ENCODE measurements at regions not wholly inside any gene's neighbourhood (a gene's known extent, or its start where the extent isn't known, plus 50 kb on each side); places are given as distances from the start of the nearest gene placed in this dataset.

- DNase-seq: no peak
Measured at GRCh38 chr4:11904846-11905739, 476.4 kb upstream of the HS3ST1 start.

- peak in 3 of 4 experiments; percentile 3 to 20 (median 6) for DNase-seq
Measured at GRCh38 chr4:11904117-11904535, 475.4 kb upstream of the HS3ST1 start.

DNA sequence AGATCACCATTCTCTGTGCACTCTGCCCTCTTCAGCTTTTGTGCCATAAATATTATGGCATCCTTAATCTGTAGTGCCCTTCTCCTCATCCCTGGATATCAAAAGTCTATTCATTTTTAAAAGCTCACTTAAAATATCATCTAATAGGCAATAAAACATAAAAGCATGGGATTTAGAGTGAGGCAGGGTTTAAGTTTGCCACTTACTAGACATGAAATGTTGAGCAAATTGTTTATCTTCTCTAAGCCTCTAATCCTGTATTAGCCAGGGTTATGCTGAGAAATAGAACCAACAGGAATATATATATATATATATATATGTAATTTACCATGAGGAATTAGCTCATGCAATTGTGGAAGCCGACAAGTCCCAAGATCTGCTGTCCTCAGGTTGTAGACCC lies 472.4 kb upstream of the HS3ST1 start:
- no peak for DNase-seq

DNA sequence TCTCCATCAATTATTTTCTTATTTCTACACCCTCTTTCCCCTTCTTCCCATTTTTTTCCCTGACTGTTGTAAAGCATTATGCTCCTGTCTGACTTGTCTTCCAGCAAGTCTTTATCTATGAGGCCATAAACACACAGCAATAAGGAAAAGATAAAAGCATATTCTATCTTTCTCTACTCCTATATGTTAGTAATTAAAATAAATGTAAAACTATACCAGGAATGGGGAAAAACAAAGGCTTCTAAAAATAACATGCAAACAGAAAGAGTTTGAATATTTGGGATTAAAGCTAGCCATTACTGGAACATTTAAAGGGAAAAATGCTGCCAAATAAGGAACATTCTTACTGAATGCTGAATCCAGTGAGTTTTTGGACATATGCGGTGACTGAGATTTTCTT lies 471.7 kb upstream of the HS3ST1 start:
- no peak for DNase-seq

DNA sequence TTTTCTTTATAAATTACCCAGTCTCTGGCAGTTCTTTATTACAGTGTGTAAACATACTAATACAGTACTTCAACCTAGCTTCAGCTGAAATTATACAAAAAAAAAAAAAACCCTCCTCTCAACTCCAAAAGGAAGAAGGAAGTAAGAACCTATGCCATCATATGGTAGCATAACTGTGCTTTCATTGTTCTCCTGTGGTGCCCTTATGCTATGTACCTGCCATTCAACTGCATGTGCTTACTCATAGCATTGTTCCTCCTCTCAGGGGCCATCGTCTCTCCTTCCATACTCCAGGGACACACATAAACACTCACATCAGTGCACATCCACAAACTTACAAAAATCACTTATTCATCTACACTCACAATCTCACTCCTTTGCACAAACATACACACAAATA lies 470.1 kb upstream of the HS3ST1 start:
- DNase-seq: no peak

DNA sequence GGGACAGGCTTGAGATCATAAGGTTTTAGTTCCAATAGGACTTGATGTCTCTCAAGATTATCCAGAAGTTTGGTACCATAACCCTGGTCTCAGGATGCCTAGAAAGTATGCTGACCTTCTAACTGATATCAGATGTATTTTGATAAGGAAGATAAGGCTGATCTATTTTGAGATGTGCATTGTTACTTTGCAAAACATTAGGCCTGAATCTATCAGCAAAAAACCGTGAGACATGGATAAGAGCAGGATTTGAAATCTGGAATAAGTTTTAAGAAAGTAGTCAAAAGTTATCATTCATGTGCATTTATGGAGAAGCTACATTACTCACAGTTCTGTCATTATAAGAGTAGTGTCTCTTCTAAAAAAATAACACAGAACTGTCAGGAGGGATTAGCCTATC lies 467.1 kb upstream of the HS3ST1 start:
- no peak for DNase-seq

GRCh38 chr4:11894977-11895376 lies 466.3 kb upstream of the HS3ST1 start:
- DNase-seq: no peak

- no peak for DNase-seq
Measured at GRCh38 chr4:11894221-11894620, 465.5 kb upstream of the HS3ST1 start.

DNA sequence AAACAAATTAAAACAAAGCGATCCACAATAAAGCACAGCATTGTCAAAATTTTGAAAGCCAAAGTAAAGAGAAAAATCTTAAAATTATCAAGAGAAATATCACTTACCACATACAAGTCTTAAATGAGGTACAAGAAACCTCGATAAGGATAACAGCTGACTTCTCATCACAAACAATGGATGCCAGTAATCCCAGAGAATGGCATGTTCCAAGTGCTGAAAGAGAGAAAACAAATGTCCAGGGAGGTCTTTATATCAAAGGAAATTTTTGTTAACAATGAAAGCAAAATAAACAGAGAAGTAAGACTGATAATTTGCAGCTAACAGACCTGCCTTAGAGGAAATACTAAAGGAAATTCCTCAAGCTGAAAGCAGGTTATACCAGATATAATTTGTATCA lies 460.4 kb upstream of the HS3ST1 start:
- DNase-seq: no peak

GRCh38 chr4:11881947-11882346 lies 453.3 kb upstream of the HS3ST1 start:
- no peak for DNase-seq

- no peak for DNase-seq
Measured at GRCh38 chr4:11881364-11881763, 452.7 kb upstream of the HS3ST1 start.

- DNase-seq: no peak
Measured at GRCh38 chr4:11878241-11878640, 449.5 kb upstream of the HS3ST1 start.

GRCh38 chr4:11876104-11876503 lies 447.4 kb upstream of the HS3ST1 start:
- DNase-seq: no peak

- no peak for DNase-seq
Measured at GRCh38 chr4:11869191-11869870, 440.6 kb upstream of the HS3ST1 start.

DNA sequence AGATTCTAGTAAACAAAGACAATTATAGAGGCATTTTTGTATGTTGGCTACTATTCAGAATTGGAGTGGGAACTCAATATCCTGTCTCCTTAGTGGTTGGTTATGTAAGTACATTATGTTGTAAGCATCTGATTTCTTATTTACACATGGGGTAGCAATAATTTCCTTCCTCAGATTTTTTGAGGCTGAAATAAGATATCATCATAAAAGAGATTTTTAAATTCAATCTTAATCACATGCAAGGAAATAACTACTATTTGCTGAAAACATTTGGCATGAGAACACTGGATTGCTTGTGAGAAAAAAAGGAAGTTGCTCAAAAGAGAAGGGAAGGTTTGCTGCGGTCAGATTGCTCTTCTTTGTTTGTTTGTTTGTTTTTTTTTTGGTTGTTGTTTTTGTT lies 437.7 kb upstream of the HS3ST1 start:
- DNase-seq: peak in 3 of 4 experiments; percentile 12 to 58 (median 55)

GRCh38 chr4:11860996-11861395 lies 432.3 kb upstream of the HS3ST1 start:
- DNase-seq: peak; percentile 17 to 79 (median 48)

DNA sequence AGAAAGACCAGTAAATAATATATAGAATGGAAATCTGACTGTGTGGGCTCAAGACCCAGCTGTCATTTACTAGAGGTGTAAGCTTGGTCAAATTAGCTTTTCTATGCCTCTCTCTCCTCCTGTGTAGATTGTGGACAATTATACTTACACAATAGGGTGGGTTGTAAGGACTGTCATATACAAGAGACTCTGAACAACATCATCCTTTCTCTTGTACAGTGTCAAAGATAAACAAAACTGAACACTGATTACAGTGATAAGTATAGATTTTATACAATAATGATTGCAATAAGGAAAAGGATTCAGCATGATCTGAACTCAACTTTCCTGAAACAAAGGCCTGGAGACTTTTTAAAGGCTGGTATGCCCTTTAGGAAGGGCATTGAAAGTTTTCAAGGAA lies 429.2 kb upstream of the HS3ST1 start:
- DNase-seq: no peak

DNA sequence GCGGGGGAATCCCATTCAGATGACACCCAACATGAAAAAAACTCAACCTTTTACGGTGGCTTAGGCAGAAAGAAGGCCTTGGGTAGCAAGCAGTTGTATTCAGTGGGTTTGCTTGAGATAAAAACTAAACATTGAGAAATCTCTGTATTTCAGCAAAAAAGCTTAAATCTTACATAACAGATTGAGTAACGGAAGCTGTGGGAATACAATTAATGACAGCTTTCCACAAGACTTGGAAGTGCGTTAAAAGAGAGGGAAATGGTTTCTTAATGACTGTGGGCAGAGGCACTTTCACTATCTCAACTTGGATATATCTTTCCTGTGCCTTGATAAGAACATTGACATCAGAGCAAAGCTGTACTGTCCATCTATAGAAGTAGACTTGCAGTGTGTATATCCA lies 418.5 kb upstream of the HS3ST1 start:
- DNase-seq: peak; percentile 49 to 88 (median 69)

- DNase-seq: peak; percentile 52 to 88 (median 70)
Measured at GRCh38 chr4:11843927-11844326, 415.2 kb upstream of the HS3ST1 start.

- DNase-seq: peak in 3 of 4 experiments; percentile 30 to 84 (median 81)
Measured at GRCh38 chr4:11843340-11843739, 414.6 kb upstream of the HS3ST1 start.

GRCh38 chr4:11842620-11843263 lies 414.0 kb upstream of the HS3ST1 start:
- DNase-seq: peak in 2 of 4 experiments; percentile 29 to 48

GRCh38 chr4:11839889-11840288 lies 411.2 kb upstream of the HS3ST1 start:
- no peak for DNase-seq

DNA sequence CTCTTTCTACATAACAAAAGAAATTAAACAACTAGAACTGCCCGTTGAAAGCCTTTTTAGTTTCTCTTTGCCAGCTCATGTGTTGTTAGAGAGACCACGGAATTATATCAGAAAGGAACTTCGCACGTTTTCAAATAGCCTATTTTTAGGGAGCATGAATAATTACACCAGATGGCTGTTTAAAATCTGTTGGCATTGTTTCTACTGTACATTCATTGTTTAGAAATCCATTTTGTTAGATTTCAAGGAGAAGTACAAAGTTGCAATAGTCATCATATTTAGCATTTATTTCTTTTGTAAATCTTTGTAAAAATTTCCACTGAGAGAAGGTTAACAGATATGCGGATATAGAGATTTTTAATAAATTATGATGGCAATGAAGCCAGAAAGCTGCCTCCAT lies 403.0 kb upstream of the HS3ST1 start:
- no peak for DNase-seq

Measured in suppressor macrophage (primary cell).